HL-60/S4 treated with phorbol 12-myristate 13-acetate at 8.2 ng/mL for 4 days and 3 days (cell line): ENCODE measurements at regions not wholly inside any gene's neighbourhood (a gene's known extent, or its start where the extent isn't known, plus 50 kb on each side); places are given as distances from the start of the nearest gene placed in this dataset.
"Not testable (repeated sequence)": the region's sequence is repeated elsewhere in the genome, so short reads cannot be mapped to it uniquely, and the experiment has no call there.

Source experiments
- in situ Hi-C: fragments of 300-500 bp; cut with MboI; formaldehyde crosslinking; loops from 2 replicates; pipeline ENCODE4 v1.15.0; 2022; ENCODE audit warnings: low sequenced_read_pairs

- in situ Hi-C loops, result loop anchor here (10.0 kb wide), 1 partner anchor 58 kb away; no protein-coding TSS in a partner anchor
These were observed 228.9 kb upstream of the ZNF217 start for GRCh38 chr20:53822534-53822933.

- in situ Hi-C loops, result loop anchor here (10.0 kb wide), 1 partner anchor 55 kb away; no protein-coding TSS in a partner anchor
These were observed 226.4 kb upstream of the ZNF217 start for GRCh38 chr20:53819973-53820451.

GRCh38 chr20:53818457-53819177 is 225.0 kb upstream of the ZNF217 start:
- in situ Hi-C loops, result no loop called here

- in situ Hi-C loops, result not testable (repeated sequence)
These were observed 223.9 kb upstream of the ZNF217 start for GRCh38 chr20:53817513-53817912.

- in situ Hi-C loops, result no loop called here
These were observed 223.3 kb upstream of the ZNF217 start for GRCh38 chr20:53816872-53817398.

GRCh38 chr20:53815509-53815908 is 221.9 kb upstream of the ZNF217 start:
- in situ Hi-C loops, result no loop called here

- in situ Hi-C loops, result no loop called here
These were observed 220.4 kb upstream of the ZNF217 start for GRCh38 chr20:53814060-53814459.

- in situ Hi-C loops, result no loop called here
These were observed 220.0 kb upstream of the ZNF217 start for GRCh38 chr20:53813636-53814035.

GRCh38 chr20:53811577-53811976 is 217.9 kb upstream of the ZNF217 start:
- in situ Hi-C loops, result no loop called here

- in situ Hi-C loops, result no loop called here
These were observed 217.2 kb upstream of the ZNF217 start for GRCh38 chr20:53810661-53811355.

- in situ Hi-C loops, result no loop called here
These were observed 216.2 kb upstream of the ZNF217 start for GRCh38 chr20:53809728-53810365.

- in situ Hi-C loops, result no loop called here
These were observed 215.6 kb upstream of the ZNF217 start for GRCh38 chr20:53809217-53809616.

GRCh38 chr20:53808733-53809132 is 215.1 kb upstream of the ZNF217 start:
- in situ Hi-C loops, result no loop called here

GRCh38 chr20:53808302-53808701 is 214.7 kb upstream of the ZNF217 start:
- in situ Hi-C loops, result not testable (repeated sequence)

GRCh38 chr20:53806683-53807401 is 213.2 kb upstream of the ZNF217 start:
- in situ Hi-C loops, result no loop called here

- in situ Hi-C loops, result no loop called here
These were observed 212.3 kb upstream of the ZNF217 start for GRCh38 chr20:53805895-53806384.

- in situ Hi-C loops, result no loop called here
These were observed 211.6 kb upstream of the ZNF217 start for GRCh38 chr20:53804920-53805894.

GRCh38 chr20:53804308-53804707 is 210.7 kb upstream of the ZNF217 start:
- in situ Hi-C loops, result not testable (repeated sequence)

- in situ Hi-C loops, result no loop called here
These were observed 210.0 kb upstream of the ZNF217 start for GRCh38 chr20:53803492-53804155.
